Liver (tissue), 8 donors: ENCODE measurements at regions not wholly inside any gene's neighbourhood (a gene's known extent, or its start where the extent isn't known, plus 50 kb on each side); places are given as distances from the start of the nearest gene placed in this dataset.

ENCODE experiments used
- DNase-seq: peaks from one replicate; pipeline ENCODE4 v3.0.0-alpha.2; 2017; ENCODE audit warnings: low spot score
- H3K27ac ChIP-seq, 2 donors: one replicate each; pipeline ENCODE4 v1.7.0; 2013; ENCODE audit warnings: inconsistent platforms in 2 of 2, low read length in 2 of 2, control low read depth in 1 of 2, low read depth in 1 of 2, mild to moderate bottlenecking in 1 of 2
- H3K27me3 ChIP-seq, 4 donors: one replicate each; pipeline versions ENCODE4 v1.6.1 to v1.7.0; 2013; ENCODE audit warnings: low read length in 3 of 4, inconsistent platforms in 1 of 4, mild to moderate bottlenecking in 1 of 4, moderate library complexity in 1 of 4; ENCODE audit not compliant: control insufficient read depth in 4 of 4, insufficient read depth in 4 of 4
- H3K36me3 ChIP-seq, 4 donors: one replicate each; pipeline versions ENCODE4 v1.6.1 to v1.7.0; 2013; ENCODE audit warnings: low read length in 3 of 4, mild to moderate bottlenecking in 3 of 4, low read depth in 1 of 4, moderate library complexity in 1 of 4; ENCODE audit not compliant: control insufficient read depth in 4 of 4, insufficient read depth in 3 of 4
- H3K4me1 ChIP-seq, 4 donors: one replicate each; pipeline versions ENCODE4 v1.6.1 to v1.7.0; 2013; ENCODE audit warnings: low read length in 3 of 4, mild to moderate bottlenecking in 3 of 4, moderate library complexity in 1 of 4; ENCODE audit not compliant: control insufficient read depth in 4 of 4, insufficient read depth in 4 of 4
- H3K4me3 ChIP-seq, 3 donors: one replicate each; pipeline versions ENCODE4 v1.6.1 to v1.7.0; 2013; ENCODE audit warnings: low read length in 3 of 3, control low read depth in 1 of 3, low read depth in 1 of 3, mild to moderate bottlenecking in 1 of 3
- H3K9ac ChIP-seq, 2 donors: one replicate each; pipeline ENCODE4 v1.7.0; 2013; ENCODE audit warnings: low read length in 2 of 2, mild to moderate bottlenecking in 2 of 2, moderate library complexity in 2 of 2, control low read depth in 1 of 2, low read depth in 1 of 2
- H3K9me3 ChIP-seq, 4 donors: one replicate each; pipeline versions ENCODE4 v1.6.1 to v1.7.0; 2013; ENCODE audit warnings: low read length in 3 of 4; ENCODE audit not compliant: control insufficient read depth in 4 of 4
- EGR1 ChIP-seq, 2 donors: IDR thresholded peaks; 2 replicates each; pipeline ENCODE4 v1.6.1; 2016 to 2018; ENCODE audit warnings: antibody characterized with exemption in 2 of 2, low read depth in 2 of 2
- FOXA2 ChIP-seq: IDR thresholded peaks from 2 replicates; pipeline ENCODE4 v1.6.1; 2016; ENCODE audit warnings: antibody characterized with exemption
- HNF4A ChIP-seq, 2 donors: conservative IDR thresholded peaks; 2 replicates each; pipeline ENCODE4 v1.6.1; 2016; ENCODE audit warnings: antibody characterized with exemption in 2 of 2, mild to moderate bottlenecking in 2 of 2
- HNF4G ChIP-seq: IDR thresholded peaks from 2 replicates; pipeline ENCODE4 v1.6.1; 2016; ENCODE audit warnings: antibody characterized with exemption
- JUND ChIP-seq, 2 donors: IDR thresholded peaks; 2 replicates each; pipeline ENCODE4 v1.6.1; 2016; ENCODE audit warnings: antibody characterized with exemption in 2 of 2
- NR2F2 ChIP-seq: IDR thresholded peaks from 2 replicates; pipeline ENCODE4 v1.6.1; 2016; ENCODE audit warnings: antibody characterized with exemption
- RXRA ChIP-seq, 2 donors: IDR thresholded peaks; 2 replicates each; pipeline ENCODE4 v1.6.1; 2017 to 2018; ENCODE audit warnings: antibody characterized with exemption in 2 of 2, mild to moderate bottlenecking in 1 of 2
- YY1 ChIP-seq: IDR thresholded peaks from 2 replicates; pipeline ENCODE4 v1.6.1; 2016; ENCODE audit warnings: antibody characterized with exemption, mild to moderate bottlenecking
- WGBS: extraction: QIAGEN DNeasy Blood & Tissue Kit; methylation state at CpG from one replicate; pipeline ENCODE4 v1.1.7; 2013; 5-methylcytosine and 5-hydroxymethylcytosine counted together
- TF ChIP-seq, protein P1 (sequence below): IDR thresholded peaks from 2 replicates; pipeline ENCODE4 v1.6.1; 2016; ENCODE audit warnings: antibody characterized with exemption
- TF ChIP-seq, protein P2 (sequence below): fragments of 150-350 bp; IDR thresholded peaks from 2 replicates; pipeline ENCODE4 v1.5.1; 2017; ENCODE audit warnings: improper control_type of control experiment, low read depth, low read length; ENCODE audit not compliant: missing input control
- TF ChIP-seq, protein P3 (sequence below): IDR thresholded peaks from 2 replicates; pipeline ENCODE4 v1.6.1; 2016; ENCODE audit warnings: antibody characterized with exemption
- TF ChIP-seq, protein P4 (sequence below): IDR thresholded peaks from 2 replicates; pipeline ENCODE4 v1.6.1; 2016; ENCODE audit warnings: antibody characterized with exemption
- TF ChIP-seq, protein P5 (sequence below): IDR thresholded peaks from 2 replicates; pipeline ENCODE4 v1.6.1; 2016; ENCODE audit warnings: antibody characterized with exemption, mild to moderate bottlenecking
- donor health status: healthy.
- donor health status: healthy.
- donor health status: healthy.
- donor health status: healthy.
- donor health status: healthy.

DNA sequence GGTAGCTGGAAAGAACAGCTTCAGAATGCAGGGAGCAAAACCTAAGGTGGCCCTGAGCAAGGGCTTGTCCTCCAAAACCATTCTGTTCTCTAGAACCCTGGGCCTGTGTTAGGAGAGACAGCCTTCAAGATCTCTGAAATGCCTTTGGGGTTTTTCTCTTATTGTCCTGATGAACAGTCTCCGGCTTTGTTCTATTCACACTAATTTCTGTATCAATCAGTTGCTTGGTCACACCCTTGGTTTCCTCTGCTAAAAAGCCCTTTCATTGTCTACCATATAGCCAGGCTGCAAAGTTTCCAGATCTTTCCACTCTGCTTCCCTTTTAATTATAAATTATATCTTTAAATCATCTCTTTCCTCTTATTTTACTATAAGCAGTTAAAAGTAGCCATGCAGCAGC is 219.9 kb upstream of the ARID2 start:
- no CpG with 5 or more reads among the region's 1 CpG for WGBS

DNA sequence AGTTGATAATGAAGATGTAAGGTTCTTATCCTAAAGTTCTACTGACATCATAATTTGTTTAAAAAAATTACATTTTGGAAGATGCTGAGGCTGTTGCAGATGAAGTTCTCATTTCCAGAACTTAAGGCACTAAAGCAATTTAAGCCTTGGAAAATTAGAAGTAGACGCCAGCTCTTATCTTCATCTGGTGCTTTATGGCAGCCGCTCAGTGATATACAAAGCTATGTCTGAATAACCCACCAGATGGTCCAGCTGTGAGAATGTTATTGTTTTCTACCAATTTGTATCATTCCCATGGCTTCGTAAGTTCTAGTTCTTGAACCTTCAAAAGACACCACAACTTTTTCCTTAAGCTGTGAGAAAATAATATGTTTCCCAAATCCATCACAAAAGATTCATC is 212.1 kb upstream of the ARID2 start:
- TF ChIP-seq, protein P1, sequence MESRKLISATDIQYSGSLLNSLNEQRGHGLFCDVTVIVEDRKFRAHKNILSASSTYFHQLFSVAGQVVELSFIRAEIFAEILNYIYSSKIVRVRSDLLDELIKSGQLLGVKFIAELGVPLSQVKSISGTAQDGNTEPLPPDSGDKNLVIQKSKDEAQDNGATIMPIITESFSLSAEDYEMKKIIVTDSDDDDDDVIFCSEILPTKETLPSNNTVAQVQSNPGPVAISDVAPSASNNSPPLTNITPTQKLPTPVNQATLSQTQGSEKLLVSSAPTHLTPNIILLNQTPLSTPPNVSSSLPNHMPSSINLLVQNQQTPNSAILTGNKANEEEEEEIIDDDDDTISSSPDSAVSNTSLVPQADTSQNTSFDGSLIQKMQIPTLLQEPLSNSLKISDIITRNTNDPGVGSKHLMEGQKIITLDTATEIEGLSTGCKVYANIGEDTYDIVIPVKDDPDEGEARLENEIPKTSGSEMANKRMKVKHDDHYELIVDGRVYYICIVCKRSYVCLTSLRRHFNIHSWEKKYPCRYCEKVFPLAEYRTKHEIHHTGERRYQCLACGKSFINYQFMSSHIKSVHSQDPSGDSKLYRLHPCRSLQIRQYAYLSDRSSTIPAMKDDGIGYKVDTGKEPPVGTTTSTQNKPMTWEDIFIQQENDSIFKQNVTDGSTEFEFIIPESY, result no peak
- TF ChIP-seq EGR1 (IDR thresholded peaks at IDR 0.05; ENCODE audit: low read depth in 2 of 2) (no peak), RXRA (IDR thresholded peaks at IDR 0.05) (no peak), HNF4A (conservative IDR thresholded peaks at IDR 0.05) (no peak)
- TF ChIP-seq, protein P2, sequence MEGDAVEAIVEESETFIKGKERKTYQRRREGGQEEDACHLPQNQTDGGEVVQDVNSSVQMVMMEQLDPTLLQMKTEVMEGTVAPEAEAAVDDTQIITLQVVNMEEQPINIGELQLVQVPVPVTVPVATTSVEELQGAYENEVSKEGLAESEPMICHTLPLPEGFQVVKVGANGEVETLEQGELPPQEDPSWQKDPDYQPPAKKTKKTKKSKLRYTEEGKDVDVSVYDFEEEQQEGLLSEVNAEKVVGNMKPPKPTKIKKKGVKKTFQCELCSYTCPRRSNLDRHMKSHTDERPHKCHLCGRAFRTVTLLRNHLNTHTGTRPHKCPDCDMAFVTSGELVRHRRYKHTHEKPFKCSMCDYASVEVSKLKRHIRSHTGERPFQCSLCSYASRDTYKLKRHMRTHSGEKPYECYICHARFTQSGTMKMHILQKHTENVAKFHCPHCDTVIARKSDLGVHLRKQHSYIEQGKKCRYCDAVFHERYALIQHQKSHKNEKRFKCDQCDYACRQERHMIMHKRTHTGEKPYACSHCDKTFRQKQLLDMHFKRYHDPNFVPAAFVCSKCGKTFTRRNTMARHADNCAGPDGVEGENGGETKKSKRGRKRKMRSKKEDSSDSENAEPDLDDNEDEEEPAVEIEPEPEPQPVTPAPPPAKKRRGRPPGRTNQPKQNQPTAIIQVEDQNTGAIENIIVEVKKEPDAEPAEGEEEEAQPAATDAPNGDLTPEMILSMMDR, result no peak
- TF ChIP-seq, protein P3, sequence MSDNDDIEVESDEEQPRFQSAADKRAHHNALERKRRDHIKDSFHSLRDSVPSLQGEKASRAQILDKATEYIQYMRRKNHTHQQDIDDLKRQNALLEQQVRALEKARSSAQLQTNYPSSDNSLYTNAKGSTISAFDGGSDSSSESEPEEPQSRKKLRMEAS, result no peak
- no peak overlapping the region for H3K9ac ChIP-seq
- no peak overlapping the region for H3K4me3 ChIP-seq
- no peak for DNase-seq
- no peaks in the 10 kb centered on the region for H3K4me1 ChIP-seq
- no peaks in the 10 kb centered on the region for H3K9me3 ChIP-seq
- H3K27ac ChIP-seq, result no peak overlapping the region
- 83% methylated on average over 3 of the region's 3 CpGs for WGBS
- H3K27me3 ChIP-seq, result no peaks in the 10 kb centered on the region
- H3K36me3 ChIP-seq, result no peaks in the 10 kb centered on the region

More for the DNA sequence above, 219.9 kb upstream of the ARID2 start:
- Histone ChIP-seq H3K36me3 (no peaks in the 10 kb centered on the region), H3K4me3 (no peak overlapping the region), H3K27me3 (no peaks in the 10 kb centered on the region), H3K27ac (no peak overlapping the region), H3K9ac (no peak overlapping the region), H3K9me3 (no peaks in the 10 kb centered on the region), H3K4me1 (no peaks in the 10 kb centered on the region)
- TF ChIP-seq NR2F2, result no peak
- no peak for TF ChIP-seq JUND (IDR thresholded peaks at IDR 0.05)
- no peak for TF ChIP-seq YY1
- no peak for TF ChIP-seq HNF4G
- no peak for TF ChIP-seq RXRA (IDR thresholded peaks at IDR 0.05)
- TF ChIP-seq, protein P4, sequence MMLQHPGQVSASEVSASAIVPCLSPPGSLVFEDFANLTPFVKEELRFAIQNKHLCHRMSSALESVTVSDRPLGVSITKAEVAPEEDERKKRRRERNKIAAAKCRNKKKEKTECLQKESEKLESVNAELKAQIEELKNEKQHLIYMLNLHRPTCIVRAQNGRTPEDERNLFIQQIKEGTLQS, result no peak
- TF ChIP-seq EGR1 (IDR thresholded peaks at IDR 0.05; ENCODE audit: low read depth in 2 of 2), result no peak
- TF ChIP-seq FOXA2, result no peak
- TF ChIP-seq, protein P5, sequence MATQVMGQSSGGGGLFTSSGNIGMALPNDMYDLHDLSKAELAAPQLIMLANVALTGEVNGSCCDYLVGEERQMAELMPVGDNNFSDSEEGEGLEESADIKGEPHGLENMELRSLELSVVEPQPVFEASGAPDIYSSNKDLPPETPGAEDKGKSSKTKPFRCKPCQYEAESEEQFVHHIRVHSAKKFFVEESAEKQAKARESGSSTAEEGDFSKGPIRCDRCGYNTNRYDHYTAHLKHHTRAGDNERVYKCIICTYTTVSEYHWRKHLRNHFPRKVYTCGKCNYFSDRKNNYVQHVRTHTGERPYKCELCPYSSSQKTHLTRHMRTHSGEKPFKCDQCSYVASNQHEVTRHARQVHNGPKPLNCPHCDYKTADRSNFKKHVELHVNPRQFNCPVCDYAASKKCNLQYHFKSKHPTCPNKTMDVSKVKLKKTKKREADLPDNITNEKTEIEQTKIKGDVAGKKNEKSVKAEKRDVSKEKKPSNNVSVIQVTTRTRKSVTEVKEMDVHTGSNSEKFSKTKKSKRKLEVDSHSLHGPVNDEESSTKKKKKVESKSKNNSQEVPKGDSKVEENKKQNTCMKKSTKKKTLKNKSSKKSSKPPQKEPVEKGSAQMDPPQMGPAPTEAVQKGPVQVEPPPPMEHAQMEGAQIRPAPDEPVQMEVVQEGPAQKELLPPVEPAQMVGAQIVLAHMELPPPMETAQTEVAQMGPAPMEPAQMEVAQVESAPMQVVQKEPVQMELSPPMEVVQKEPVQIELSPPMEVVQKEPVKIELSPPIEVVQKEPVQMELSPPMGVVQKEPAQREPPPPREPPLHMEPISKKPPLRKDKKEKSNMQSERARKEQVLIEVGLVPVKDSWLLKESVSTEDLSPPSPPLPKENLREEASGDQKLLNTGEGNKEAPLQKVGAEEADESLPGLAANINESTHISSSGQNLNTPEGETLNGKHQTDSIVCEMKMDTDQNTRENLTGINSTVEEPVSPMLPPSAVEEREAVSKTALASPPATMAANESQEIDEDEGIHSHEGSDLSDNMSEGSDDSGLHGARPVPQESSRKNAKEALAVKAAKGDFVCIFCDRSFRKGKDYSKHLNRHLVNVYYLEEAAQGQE, result no peak
- no peak for DNase-seq
